ENCODE measurements at regions not wholly inside any gene's neighbourhood (a gene's known extent, or its start where the extent isn't known, plus 50 kb on each side); places are given as distances from the start of the nearest gene placed in this dataset.

DNA sequence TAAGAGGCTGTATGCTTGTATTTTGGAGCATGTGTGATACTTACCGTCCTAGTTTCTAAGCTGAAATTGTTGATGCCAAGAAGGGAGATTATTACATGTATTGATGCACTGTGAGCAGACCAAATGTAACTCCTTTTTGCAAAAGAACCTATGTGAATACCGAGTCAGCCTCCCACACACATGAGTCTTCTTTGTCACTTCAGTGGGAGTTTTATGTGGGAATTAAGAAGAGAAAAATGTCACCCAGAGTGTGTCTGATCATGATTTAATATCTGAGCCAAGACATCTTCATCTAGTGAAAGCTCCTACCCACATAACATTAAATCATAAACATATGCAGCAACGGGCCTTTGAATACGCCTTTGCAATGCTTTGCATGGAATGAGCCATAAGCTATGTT, 380.3 kb upstream of the ACTBL2 start:
- H3K79me1 ChIP-seq (ENCODE audit: low read depth, low read length): no peaks in the 10 kb centered on the region
- 89% methylated on average over 4 of the region's 4 CpGs; no CpG with 5 or more reads in 1 of the 2 experiments for WGBS, 2 experiments (ENCODE audit: extremely low coverage in 1 of 2, insufficient coverage in 1 of 2, insufficient read length in 1 of 2, insufficient replicate concordance in 2 of 2, low coverage in 1 of 2, low lambda C conversion rate in 2 of 2, missing lambda C conversion rate in 1 of 2)
- H3K9me3 ChIP-seq (ENCODE audit: insufficient read depth in 2 of 2, low read depth in 1 of 2, low read length in 1 of 2): no peaks in the 10 kb centered on the region
- H3K23ac ChIP-seq (ENCODE audit: insufficient read length): no peak overlapping the region
- H2BK12ac ChIP-seq (ENCODE audit: low read depth, low read length): no peak overlapping the region
- H2AFZ ChIP-seq (ENCODE audit: low read length): no peak overlapping the region
- TF ChIP-seq CHD2 (IDR thresholded peaks at IDR 0.05; ENCODE audit: low read length): no peak
- TF ChIP-seq RNF2 (IDR thresholded peaks at IDR 0.05; ENCODE audit: borderline replicate concordance, low read depth, low read length, missing control alignments, poor library complexity, severe bottlenecking): no peak
- TF ChIP-seq JUN (IDR thresholded peaks at IDR 0.05; ENCODE audit: low read depth, low read length): no peak
- no peaks in the 10 kb centered on the region for H3K36me3 ChIP-seq (ENCODE audit: control insufficient read depth in 2 of 4, insufficient read depth in 4 of 4, low read length in 3 of 4)
- H3K18ac ChIP-seq (ENCODE audit: extremely low read depth, low read length): no peak overlapping the region
- H2BK15ac ChIP-seq (ENCODE audit: low read length): no peak overlapping the region
- no peak overlapping the region for H3K4me2 ChIP-seq (ENCODE audit: insufficient read depth in 1 of 2, low read depth in 2 of 2, low read length in 2 of 2)
- no peak overlapping the region for H4K8ac ChIP-seq (ENCODE audit: extremely low read depth, insufficient read depth, low read length)
- FAIRE-seq: no peak
- H3K4ac ChIP-seq (replicated peaks; ENCODE audit: insufficient read length, low read depth, low read length): no peak overlapping the region
- no peak overlapping the region for H2BK120ac ChIP-seq (replicated peaks; ENCODE audit: low read depth, low read length)
- no peaks in the 10 kb centered on the region; a peak in 1 of 4 replicates for H3K79me2 ChIP-seq (ENCODE audit: control insufficient read depth in 1 of 2, insufficient read depth in 2 of 2, low read length in 2 of 2)
- POLR2A ChIA-PET (ENCODE audit: partially characterized antibody): no interaction called here
- H3K56ac ChIP-seq (replicated peaks; ENCODE audit: insufficient read length, low read depth, low read length): no peak overlapping the region
- no peaks in the 10 kb centered on the region for H3K27me3 ChIP-seq (replicated peaks in 1 of 4; ENCODE audit: control insufficient read depth in 3 of 4, extremely low read depth in 1 of 4, insufficient read depth in 3 of 4, low read length in 3 of 4)
- H2BK5ac ChIP-seq (ENCODE audit: low read depth, low read length): no peak overlapping the region
- no peak overlapping the region for H3K27ac ChIP-seq (ENCODE audit: low read depth, low read length)
- no peak overlapping the region for H3K14ac ChIP-seq (ENCODE audit: insufficient read length)
- no peaks in the 10 kb centered on the region for H3K23me2 ChIP-seq (ENCODE audit: low read depth, low read length)
- H3K4me1 ChIP-seq (replicated peaks in 1 of 4; ENCODE audit: control insufficient read depth in 3 of 4, insufficient read depth in 4 of 4, low read length in 3 of 4): no peaks in the 10 kb centered on the region
- no peak for DNase-seq (ENCODE audit: low read depth in 1 of 2, low spot score in 2 of 2)
- no peaks in the 10 kb centered on the region for H4K20me1 ChIP-seq (replicated peaks in 1 of 2; ENCODE audit: control insufficient read depth in 1 of 2, insufficient read depth in 2 of 2, low read length in 2 of 2)
- H2BK20ac ChIP-seq (ENCODE audit: low read length): no peak overlapping the region
- H3K9ac ChIP-seq (replicated peaks in 1 of 4; ENCODE audit: extremely low read depth in 1 of 4, low read depth in 3 of 4, low read length in 3 of 4): no peak overlapping the region
- H3K4me3 ChIP-seq (ENCODE audit: extremely low read depth in 1 of 4, insufficient read depth in 2 of 4, low read depth in 3 of 4, low read length in 4 of 4): no peak overlapping the region
- no peak overlapping the region for H2AK5ac ChIP-seq (ENCODE audit: low read depth, low read length)
- H4K91ac ChIP-seq (replicated peaks; ENCODE audit: insufficient read length, low read length): no peak overlapping the region
- H4K5ac ChIP-seq (ENCODE audit: insufficient read length, low read depth, low read length): no peak overlapping the region
- CTCF ChIA-PET (ENCODE audit: partially characterized antibody): interaction anchor here (1.1 to 1.8 kb wide), 3 partner anchors 10 to 213 kb away, joined by 3 to 4 read pairs (median 4); no protein-coding TSS in a partner anchor

Data from H1 (cell line).